ENCODE measurements at regions not wholly inside any gene's neighbourhood (a gene's known extent, or its start where the extent isn't known, plus 50 kb on each side); places are given as distances from the start of the nearest gene placed in this dataset.
A peak's percentile ranks its signal among the peaks of the same experiment; 100 is the strongest.

GRCh38 chr13:74280795-74281490 is 146.7 kb upstream of the KLF12 start:
- TF ChIP-seq, protein P1, sequence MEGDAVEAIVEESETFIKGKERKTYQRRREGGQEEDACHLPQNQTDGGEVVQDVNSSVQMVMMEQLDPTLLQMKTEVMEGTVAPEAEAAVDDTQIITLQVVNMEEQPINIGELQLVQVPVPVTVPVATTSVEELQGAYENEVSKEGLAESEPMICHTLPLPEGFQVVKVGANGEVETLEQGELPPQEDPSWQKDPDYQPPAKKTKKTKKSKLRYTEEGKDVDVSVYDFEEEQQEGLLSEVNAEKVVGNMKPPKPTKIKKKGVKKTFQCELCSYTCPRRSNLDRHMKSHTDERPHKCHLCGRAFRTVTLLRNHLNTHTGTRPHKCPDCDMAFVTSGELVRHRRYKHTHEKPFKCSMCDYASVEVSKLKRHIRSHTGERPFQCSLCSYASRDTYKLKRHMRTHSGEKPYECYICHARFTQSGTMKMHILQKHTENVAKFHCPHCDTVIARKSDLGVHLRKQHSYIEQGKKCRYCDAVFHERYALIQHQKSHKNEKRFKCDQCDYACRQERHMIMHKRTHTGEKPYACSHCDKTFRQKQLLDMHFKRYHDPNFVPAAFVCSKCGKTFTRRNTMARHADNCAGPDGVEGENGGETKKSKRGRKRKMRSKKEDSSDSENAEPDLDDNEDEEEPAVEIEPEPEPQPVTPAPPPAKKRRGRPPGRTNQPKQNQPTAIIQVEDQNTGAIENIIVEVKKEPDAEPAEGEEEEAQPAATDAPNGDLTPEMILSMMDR (IDR thresholded peaks at IDR 0.05; ENCODE audit: insufficient read depth, low read length): no peak
- peak; percentile 43 for DNase-seq (ENCODE audit: low read depth)

DNA sequence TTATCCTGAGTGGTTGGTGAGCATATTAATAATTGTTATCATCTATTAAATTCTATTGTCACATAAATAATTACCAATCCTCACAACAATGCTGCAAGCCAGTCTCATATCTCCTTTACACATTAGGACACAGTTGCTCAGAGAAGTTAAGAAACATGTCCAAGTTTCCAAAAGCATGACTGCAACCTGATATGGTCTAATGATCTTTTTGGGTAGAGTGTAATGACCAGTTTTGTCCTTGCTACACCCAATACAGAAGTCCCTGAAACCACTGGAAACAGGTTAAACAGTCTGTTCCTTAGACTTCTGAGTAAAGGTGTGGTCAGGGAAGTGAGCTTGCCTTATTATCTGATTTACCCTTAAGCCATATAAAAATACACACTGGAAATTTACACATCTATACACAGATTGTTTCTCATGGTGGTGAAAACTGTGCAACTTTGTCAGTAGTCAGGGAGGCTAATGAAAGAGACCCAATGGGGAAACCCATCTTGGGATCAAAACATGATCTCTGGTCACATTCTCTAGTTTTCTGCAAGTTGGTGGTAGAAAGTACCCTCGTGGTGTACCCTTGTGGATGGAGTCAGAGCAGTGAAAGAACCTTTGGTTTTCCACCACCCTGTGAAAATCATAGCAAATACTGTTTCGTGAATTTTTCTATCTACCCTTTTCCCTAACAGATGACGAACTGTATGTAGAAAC is 146.0 kb upstream of the KLF12 start:
- TF ChIP-seq, protein P1 (IDR thresholded peaks at IDR 0.05; ENCODE audit: insufficient read depth, low read length): no peak
- no peak overlapping the region for H3K4me3 ChIP-seq (ENCODE audit: low read depth, low read length)
- no peak for DNase-seq (ENCODE audit: low read depth)

More at GRCh38 chr13:74280795-74281490, 146.7 kb upstream of the KLF12 start:
- no peak overlapping the region for H3K4me3 ChIP-seq (ENCODE audit: low read depth, low read length)

GRCh38 chr13:74278901-74279300 is 144.7 kb upstream of the KLF12 start:
- no peak overlapping the region for H3K4me3 ChIP-seq (ENCODE audit: low read depth, low read length)
- no peak for DNase-seq (ENCODE audit: low read depth)
- TF ChIP-seq, protein P1 (IDR thresholded peaks at IDR 0.05; ENCODE audit: insufficient read depth, low read length): no peak

DNA sequence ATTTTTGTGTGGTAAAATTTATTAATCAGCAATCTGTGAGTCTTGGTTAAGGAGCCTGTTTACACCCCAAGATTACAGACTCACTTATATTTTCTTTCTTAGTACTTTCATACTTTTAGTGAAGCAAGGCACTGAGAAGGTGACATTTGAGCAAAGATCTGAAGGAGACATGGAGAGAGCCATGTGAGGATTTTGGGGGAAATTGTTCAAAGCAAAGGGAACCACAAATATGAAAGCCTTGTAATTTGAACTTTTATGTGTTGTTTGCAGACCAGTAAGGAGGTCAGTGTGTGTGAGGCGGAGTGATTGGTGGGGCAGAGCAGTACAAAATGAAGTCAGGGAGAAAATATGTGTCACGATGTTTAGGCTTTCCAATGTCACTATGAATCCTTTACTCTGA is 140.7 kb upstream of the KLF12 start:
- DNase-seq (ENCODE audit: low read depth): no peak
- no peak overlapping the region for H3K4me3 ChIP-seq (ENCODE audit: low read depth, low read length)
- TF ChIP-seq, protein P1 (IDR thresholded peaks at IDR 0.05; ENCODE audit: insufficient read depth, low read length): no peak

DNA sequence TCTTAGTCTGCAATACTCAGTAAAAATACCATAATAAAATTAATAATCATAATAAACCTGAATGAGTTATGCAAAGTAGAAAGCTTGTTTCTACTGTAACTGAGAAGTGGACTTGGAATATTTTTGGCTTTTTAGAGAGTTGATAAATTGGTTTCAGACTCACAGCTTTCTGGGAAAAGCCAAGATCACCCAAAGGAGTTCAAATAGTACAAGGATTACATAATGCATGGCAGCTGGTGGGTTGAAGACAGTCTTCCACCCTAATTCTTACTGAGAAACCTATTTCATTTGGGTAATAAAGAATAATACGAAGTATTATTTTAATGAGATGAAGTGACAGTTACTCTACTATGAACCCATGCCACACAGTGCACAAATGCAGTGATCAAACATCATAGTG is 139.4 kb upstream of the KLF12 start:
- TF ChIP-seq, protein P1 (IDR thresholded peaks at IDR 0.05; ENCODE audit: insufficient read depth, low read length): no peak
- no peak for DNase-seq (ENCODE audit: low read depth)
- no peak overlapping the region for H3K4me3 ChIP-seq (ENCODE audit: low read depth, low read length)

- no peak overlapping the region for H3K4me3 ChIP-seq (ENCODE audit: low read depth, low read length)
- TF ChIP-seq, protein P1 (IDR thresholded peaks at IDR 0.05; ENCODE audit: insufficient read depth, low read length): no peak
- DNase-seq (ENCODE audit: low read depth): no peak
Measured at GRCh38 chr13:74272826-74273225, 138.6 kb upstream of the KLF12 start.
